Smooth muscle cell (in vitro differentiated cells): ENCODE measurements at regions not wholly inside any gene's neighbourhood (a gene's known extent, or its start where the extent isn't known, plus 50 kb on each side); places are given as distances from the start of the nearest gene placed in this dataset.
A peak's percentile ranks its signal among the peaks of the same experiment; 100 is the strongest.

Experiments used
- DNase-seq: peaks from one replicate; lab custom pipeline; 2025; ENCODE audit not compliant: unreplicated experiment; lab: John Stamatoyannopoulos, UW
- H2AFZ ChIP-seq: fragments of 200-600 bp; sonication (generic); 2 replicates; pipeline ENCODE4 v1.6.0; 2016; ENCODE audit warnings: antibody characterized with exemption, low read depth, mild to moderate bottlenecking
- H3F3A ChIP-seq: fragments of 200-600 bp; sonication (generic); 2 replicates; pipeline ENCODE4 v1.6.0; 2017; ENCODE audit warnings: antibody characterized with exemption, low read depth
- H3K27ac ChIP-seq: fragments of 200-600 bp; sonication (generic); 2 replicates; pipeline ENCODE4 v1.5.1; 2016; ENCODE audit warnings: low read depth, mild to moderate bottlenecking
- H3K27me3 ChIP-seq: fragments of 200-600 bp; sonication (generic); 2 replicates; pipeline ENCODE4 v1.6.1; 2016; ENCODE audit warnings: low read depth, mild to moderate bottlenecking
- H3K36me3 ChIP-seq: fragments of 200-600 bp; sonication (generic); 2 replicates; pipeline ENCODE4 v1.5.1; 2016; ENCODE audit warnings: low read depth
- H3K4me1 ChIP-seq: fragments of 200-600 bp; sonication (generic); 2 replicates; pipeline ENCODE4 v1.5.1; 2016; ENCODE audit warnings: low read depth
- H3K4me2 ChIP-seq: fragments of 200-600 bp; sonication (generic); 2 replicates; pipeline ENCODE4 v1.6.0; 2016; ENCODE audit warnings: mild to moderate bottlenecking
- H3K4me3 ChIP-seq: fragments of 200-600 bp; sonication (generic); 2 replicates; pipeline ENCODE4 v1.5.1; 2016; ENCODE audit warnings: mild to moderate bottlenecking
- H3K79me2 ChIP-seq: fragments of 200-600 bp; sonication (generic); 2 replicates; pipeline ENCODE4 v1.6.0; 2016; ENCODE audit warnings: low read depth, mild to moderate bottlenecking
- H3K9ac ChIP-seq: fragments of 200-600 bp; sonication (generic); 2 replicates; pipeline ENCODE4 v1.6.0; 2016; ENCODE audit warnings: low read depth
- H3K9me3 ChIP-seq: fragments of 200-600 bp; sonication (generic); replicated peaks from 2 replicates; pipeline ENCODE4 v1.5.1; 2016; ENCODE audit warnings: low read depth
- H4K20me1 ChIP-seq: fragments of 200-600 bp; sonication (generic); 2 replicates; pipeline ENCODE4 v1.6.0; 2016; ENCODE audit warnings: low read depth
- WGBS: methylation state at CpG from one replicate; pipeline ENCODE4 v1.1.7; 2016; ENCODE audit warnings: low lambda C conversion rate; 5-methylcytosine and 5-hydroxymethylcytosine counted together
- TF ChIP-seq, protein P1 (sequence below): fragments of 200-600 bp; sonication (generic); IDR thresholded peaks from 2 replicates; pipeline ENCODE4 v1.5.1; 2017; ENCODE audit warnings: borderline replicate concordance, mild to moderate bottlenecking, antibody characterized with exemption; ENCODE audit not compliant: insufficient read depth, poor library complexity, severe bottlenecking

DNA sequence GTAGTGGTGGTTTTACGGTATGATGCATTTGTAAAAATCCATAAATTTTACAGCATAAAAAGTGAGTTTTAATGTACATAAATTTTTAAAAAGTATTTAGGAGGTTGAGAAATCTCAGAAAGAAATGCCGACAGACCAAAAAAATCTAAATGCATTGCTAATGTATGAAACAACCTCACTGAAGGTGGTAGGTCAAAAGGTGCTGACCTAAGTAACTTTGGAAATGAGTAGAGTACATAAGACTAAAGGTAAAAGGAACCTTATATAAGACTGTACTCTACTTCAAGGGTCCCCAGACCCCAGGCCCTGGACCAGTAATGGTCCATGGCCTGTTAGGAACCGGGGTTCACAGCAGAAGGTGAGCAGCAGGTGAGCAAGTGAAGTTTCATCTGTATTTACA lies 163.4 kb downstream of the COL6A3 start:
- Histone ChIP-seq H3K27ac (no peak overlapping the region), H3K27me3 (no peaks in the 10 kb centered on the region), H3K79me2 (no peaks in the 10 kb centered on the region), H3K9ac (no peak overlapping the region), H3K4me2 (no peak overlapping the region), H4K20me1 (no peaks in the 10 kb centered on the region), H2AFZ (no peak overlapping the region), H3K9me3 (no peaks in the 10 kb centered on the region), H3K4me3 (no peak overlapping the region), H3F3A (peaks cover 11% of the 10 kb centered on the region), H3K36me3 (no peaks in the 10 kb centered on the region), H3K4me1 (peaks cover 8% of the 10 kb centered on the region)
- WGBS = 75% methylated on average over 3 of the region's 3 CpGs
- DNase-seq = no peak
- TF ChIP-seq, protein P1, sequence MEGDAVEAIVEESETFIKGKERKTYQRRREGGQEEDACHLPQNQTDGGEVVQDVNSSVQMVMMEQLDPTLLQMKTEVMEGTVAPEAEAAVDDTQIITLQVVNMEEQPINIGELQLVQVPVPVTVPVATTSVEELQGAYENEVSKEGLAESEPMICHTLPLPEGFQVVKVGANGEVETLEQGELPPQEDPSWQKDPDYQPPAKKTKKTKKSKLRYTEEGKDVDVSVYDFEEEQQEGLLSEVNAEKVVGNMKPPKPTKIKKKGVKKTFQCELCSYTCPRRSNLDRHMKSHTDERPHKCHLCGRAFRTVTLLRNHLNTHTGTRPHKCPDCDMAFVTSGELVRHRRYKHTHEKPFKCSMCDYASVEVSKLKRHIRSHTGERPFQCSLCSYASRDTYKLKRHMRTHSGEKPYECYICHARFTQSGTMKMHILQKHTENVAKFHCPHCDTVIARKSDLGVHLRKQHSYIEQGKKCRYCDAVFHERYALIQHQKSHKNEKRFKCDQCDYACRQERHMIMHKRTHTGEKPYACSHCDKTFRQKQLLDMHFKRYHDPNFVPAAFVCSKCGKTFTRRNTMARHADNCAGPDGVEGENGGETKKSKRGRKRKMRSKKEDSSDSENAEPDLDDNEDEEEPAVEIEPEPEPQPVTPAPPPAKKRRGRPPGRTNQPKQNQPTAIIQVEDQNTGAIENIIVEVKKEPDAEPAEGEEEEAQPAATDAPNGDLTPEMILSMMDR = no peak

DNA sequence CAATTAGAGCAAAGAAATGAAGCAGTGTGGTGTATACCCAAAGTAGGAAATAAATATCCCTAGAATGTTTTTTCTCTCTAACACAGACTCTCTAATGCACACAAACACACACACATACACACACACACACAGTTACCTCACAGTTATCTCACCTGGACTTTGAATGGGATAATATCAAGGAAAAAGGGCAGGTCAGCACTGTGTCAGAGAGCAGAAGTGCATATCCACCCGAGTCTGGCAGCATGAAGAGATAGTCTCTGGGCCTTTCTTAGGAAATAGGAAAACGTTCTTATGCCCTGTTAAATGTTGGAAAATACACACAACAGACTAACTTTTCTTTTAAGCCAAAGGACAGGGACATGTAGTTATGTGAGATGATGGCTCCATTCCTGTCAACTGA lies 162.0 kb downstream of the COL6A3 start:
- TF ChIP-seq, protein P1 = no peak
- H3F3A ChIP-seq = peaks cover 11% of the 10 kb centered on the region
- H2AFZ ChIP-seq = no peak overlapping the region
- H3K27me3 ChIP-seq = no peaks in the 10 kb centered on the region
- no peaks in the 10 kb centered on the region for H3K79me2 ChIP-seq
- WGBS = 53% methylated on average over 2 of the region's 2 CpGs
- H3K4me1 ChIP-seq = peaks cover 14% of the 10 kb centered on the region
- peak overlapping the region; percentile 22 for H3K27ac ChIP-seq
- DNase-seq = no peak
- no peaks in the 10 kb centered on the region for H3K36me3 ChIP-seq
- no peak overlapping the region for H3K4me3 ChIP-seq
- no peak overlapping the region for H3K4me2 ChIP-seq
- H4K20me1 ChIP-seq = no peaks in the 10 kb centered on the region
- H3K9ac ChIP-seq = no peak overlapping the region
- no peaks in the 10 kb centered on the region for H3K9me3 ChIP-seq

DNA sequence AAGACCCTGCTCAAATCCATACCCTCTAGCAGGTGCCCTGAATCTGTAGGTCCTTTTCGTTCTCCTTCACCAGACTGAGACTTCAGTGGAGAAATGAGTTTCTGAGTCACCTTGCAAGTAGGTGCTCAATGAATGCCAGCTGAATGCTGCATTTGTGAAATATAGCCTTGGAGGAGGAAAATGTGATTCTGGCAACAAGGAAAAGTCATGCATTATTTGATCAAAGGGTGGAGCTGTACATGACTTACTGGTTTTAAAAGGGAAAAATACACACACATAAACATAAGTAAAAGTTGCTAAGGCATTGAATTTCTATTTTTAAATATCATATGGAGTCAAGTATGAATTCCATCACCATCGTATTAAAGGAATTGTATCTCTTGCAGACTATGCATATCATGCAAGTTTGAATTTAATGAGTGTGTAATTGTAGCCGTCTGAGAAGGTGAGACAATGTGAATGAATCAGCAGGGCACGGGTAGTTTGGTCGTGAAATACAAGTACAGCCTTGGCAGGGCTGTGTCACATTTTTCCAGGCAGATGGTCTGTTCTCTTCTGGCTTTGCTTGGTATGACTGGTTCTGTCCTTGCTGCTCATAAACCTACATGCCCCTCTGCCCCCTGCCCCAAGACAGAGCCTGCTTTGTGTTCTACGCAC lies 160.8 kb downstream of the COL6A3 start:
- WGBS = 74% methylated on average over 6 of the region's 6 CpGs
- H3K4me1 ChIP-seq = peaks cover 19% of the 10 kb centered on the region

More for the DNA sequence above, 160.8 kb downstream of the COL6A3 start:
- H3K36me3 ChIP-seq = no peaks in the 10 kb centered on the region
- no peaks in the 10 kb centered on the region for H3K9me3 ChIP-seq
- no peak for DNase-seq
- TF ChIP-seq, protein P1 = no peak
- H2AFZ ChIP-seq = no peak overlapping the region
- no peaks in the 10 kb centered on the region for H3K79me2 ChIP-seq
- peaks cover 11% of the 10 kb centered on the region for H3F3A ChIP-seq
- no peak overlapping the region for H3K9ac ChIP-seq
- no peak overlapping the region for H3K4me3 ChIP-seq
- no peaks in the 10 kb centered on the region for H3K27me3 ChIP-seq
- peak overlapping the region; percentile 2 for H3K4me2 ChIP-seq
- H3K27ac ChIP-seq = peak overlapping the region; percentile 98
- H4K20me1 ChIP-seq = no peaks in the 10 kb centered on the region
